Neural cell (in vitro differentiated cells): ENCODE measurements at regions not wholly inside any gene's neighbourhood (a gene's known extent, or its start where the extent isn't known, plus 50 kb on each side); places are given as distances from the start of the nearest gene placed in this dataset.

Experiments used
- TAF1 ChIP-seq: IDR thresholded peaks from 2 replicates; pipeline ENCODE4 v1.6.1; 2012; ENCODE audit warnings: low read depth
- TF ChIP-seq, protein P1 (sequence below): fragments of 450-650 bp; IDR thresholded peaks from 2 replicates; pipeline ENCODE4 v1.5.1; 2014; ENCODE audit warnings: antibody characterized with exemption, mild to moderate bottlenecking, moderate library complexity; ENCODE audit not compliant: poor library complexity, severe bottlenecking

DNA sequence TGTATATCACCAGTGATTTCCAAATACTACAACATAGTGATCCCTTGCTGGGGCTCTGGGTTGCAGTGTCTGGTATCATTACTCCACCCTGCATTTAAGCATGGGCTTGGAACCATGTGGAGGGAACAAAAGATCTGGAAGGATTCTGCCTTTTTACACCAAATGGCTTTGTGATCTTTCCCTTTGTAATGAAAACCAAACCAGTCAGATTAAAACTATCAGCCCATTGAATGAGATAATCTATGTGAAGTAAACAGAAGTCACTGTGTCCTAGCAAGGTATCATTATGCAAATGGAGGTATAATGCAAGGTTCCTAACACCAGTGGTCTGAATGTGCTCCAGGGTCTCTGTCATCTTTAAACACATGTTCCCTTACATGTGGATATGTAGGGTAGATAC lies 474.7 kb upstream of the TNP1 start:
- TF ChIP-seq TAF1: no peak
- TF ChIP-seq, protein P1, sequence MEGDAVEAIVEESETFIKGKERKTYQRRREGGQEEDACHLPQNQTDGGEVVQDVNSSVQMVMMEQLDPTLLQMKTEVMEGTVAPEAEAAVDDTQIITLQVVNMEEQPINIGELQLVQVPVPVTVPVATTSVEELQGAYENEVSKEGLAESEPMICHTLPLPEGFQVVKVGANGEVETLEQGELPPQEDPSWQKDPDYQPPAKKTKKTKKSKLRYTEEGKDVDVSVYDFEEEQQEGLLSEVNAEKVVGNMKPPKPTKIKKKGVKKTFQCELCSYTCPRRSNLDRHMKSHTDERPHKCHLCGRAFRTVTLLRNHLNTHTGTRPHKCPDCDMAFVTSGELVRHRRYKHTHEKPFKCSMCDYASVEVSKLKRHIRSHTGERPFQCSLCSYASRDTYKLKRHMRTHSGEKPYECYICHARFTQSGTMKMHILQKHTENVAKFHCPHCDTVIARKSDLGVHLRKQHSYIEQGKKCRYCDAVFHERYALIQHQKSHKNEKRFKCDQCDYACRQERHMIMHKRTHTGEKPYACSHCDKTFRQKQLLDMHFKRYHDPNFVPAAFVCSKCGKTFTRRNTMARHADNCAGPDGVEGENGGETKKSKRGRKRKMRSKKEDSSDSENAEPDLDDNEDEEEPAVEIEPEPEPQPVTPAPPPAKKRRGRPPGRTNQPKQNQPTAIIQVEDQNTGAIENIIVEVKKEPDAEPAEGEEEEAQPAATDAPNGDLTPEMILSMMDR: no peak
